ENCODE measurements at regions not wholly inside any gene's neighbourhood (a gene's known extent, or its start where the extent isn't known, plus 50 kb on each side); places are given as distances from the start of the nearest gene placed in this dataset.

- no peak overlapping the region for H3K4me3 ChIP-seq (ENCODE audit: low read length)
- no peak for DNase-seq (ENCODE audit: low read depth)
- TF ChIP-seq CTCF (IDR thresholded peaks at IDR 0.05; ENCODE audit: insufficient read depth, low read depth, low read length, missing control alignments), result no peak
Observed at GRCh38 chr1:162992945-162993344, 76.2 kb upstream of the RGS4 start.

- no peak overlapping the region for H3K4me3 ChIP-seq (ENCODE audit: low read length)
- TF ChIP-seq CTCF (IDR thresholded peaks at IDR 0.05; ENCODE audit: insufficient read depth, low read depth, low read length, missing control alignments), result no peak
- DNase-seq (ENCODE audit: low read depth), result peak; percentile 25
Observed at GRCh38 chr1:162991444-162991843, 77.7 kb upstream of the RGS4 start.

GRCh38 chr1:162990665-162991064, 78.5 kb upstream of the RGS4 start:
- H3K4me3 ChIP-seq (ENCODE audit: low read length), result no peak overlapping the region
- TF ChIP-seq CTCF (IDR thresholded peaks at IDR 0.05; ENCODE audit: insufficient read depth, low read depth, low read length, missing control alignments), result no peak
- DNase-seq (ENCODE audit: low read depth), result no peak

- DNase-seq (ENCODE audit: low read depth), result no peak
- H3K4me3 ChIP-seq (ENCODE audit: low read length), result no peak overlapping the region
- TF ChIP-seq CTCF (IDR thresholded peaks at IDR 0.05; ENCODE audit: insufficient read depth, low read depth, low read length, missing control alignments), result no peak
Observed at GRCh38 chr1:162988869-162989268, 80.3 kb upstream of the RGS4 start.

- DNase-seq (ENCODE audit: low read depth), result peak; percentile 89
- TF ChIP-seq CTCF (IDR thresholded peaks at IDR 0.05; ENCODE audit: insufficient read depth, low read depth, low read length, missing control alignments), result no peak
- H3K4me3 ChIP-seq (ENCODE audit: low read length), result no peak overlapping the region
Observed at GRCh38 chr1:162987866-162988265, 81.3 kb upstream of the RGS4 start.

- DNase-seq (ENCODE audit: low read depth), result no peak
- H3K4me3 ChIP-seq (ENCODE audit: low read length), result no peak overlapping the region
Observed at GRCh38 chr1:162985816-162986435, 83.2 kb upstream of the RGS4 start.

More at GRCh38 chr1:162985816-162986435, 83.2 kb upstream of the RGS4 start:
- no peak for TF ChIP-seq CTCF (IDR thresholded peaks at IDR 0.05; ENCODE audit: insufficient read depth, low read depth, low read length, missing control alignments)

All from epithelial cell of esophagus (primary cell).